Neuronal stem cell (in vitro differentiated cells): ENCODE measurements at regions not wholly inside any gene's neighbourhood (a gene's known extent, or its start where the extent isn't known, plus 50 kb on each side); places are given as distances from the start of the nearest gene placed in this dataset.

Experiments used
- DNase-seq: peaks from one replicate; pipeline ENCODE4 v3.0.0-alpha.2; 2013; ENCODE audit warnings: low spot score
- H2AFZ ChIP-seq: one replicate; pipeline ENCODE4 v1.6.1; 2013; ENCODE audit warnings: mild to moderate bottlenecking, low read length, inconsistent platforms
- H2AK5ac ChIP-seq: 2 replicates; pipeline ENCODE4 v1.6.1; 2013; ENCODE audit warnings: low read depth, mild to moderate bottlenecking, inconsistent platforms, low read length, moderate library complexity, mixed read lengths
- H2BK120ac ChIP-seq: 2 replicates; pipeline ENCODE4 v1.6.1; 2013; ENCODE audit warnings: low read depth, mild to moderate bottlenecking, inconsistent platforms, low read length, moderate library complexity, mixed read lengths
- H2BK12ac ChIP-seq: one replicate; pipeline ENCODE4 v1.6.1; 2013; ENCODE audit warnings: low read length, inconsistent platforms
- H2BK15ac ChIP-seq: 2 replicates; pipeline ENCODE4 v1.6.1; 2013; ENCODE audit warnings: mild to moderate bottlenecking, low read length, inconsistent platforms, mixed read lengths
- H2BK5ac ChIP-seq: one replicate; pipeline ENCODE4 v1.6.1; 2013; ENCODE audit warnings: inconsistent platforms, mild to moderate bottlenecking, low read length, moderate library complexity
- H3K14ac ChIP-seq: one replicate; pipeline ENCODE4 v1.6.1; 2013; ENCODE audit warnings: low read length, inconsistent platforms
- H3K18ac ChIP-seq: 2 replicates; pipeline ENCODE4 v1.6.1; 2013; ENCODE audit warnings: low read length, inconsistent platforms
- H3K23ac ChIP-seq: 2 replicates; pipeline ENCODE4 v1.6.1; 2013; ENCODE audit warnings: low read depth, mild to moderate bottlenecking, mixed read lengths, low read length, inconsistent platforms; ENCODE audit not compliant: poor library complexity
- H3K27ac ChIP-seq: replicated peaks from 3 replicates; pipeline ENCODE4 v1.5.1; 2013; ENCODE audit warnings: low read length, inconsistent platforms
- H3K27me3 ChIP-seq, 3 experiments: 2 replicates each; pipeline ENCODE4 v1.6.1; 2013; ENCODE audit warnings: low read length in 3 of 3, mild to moderate bottlenecking in 2 of 3, inconsistent platforms in 1 of 3, low read depth in 1 of 3, mixed read lengths in 1 of 3, moderate library complexity in 1 of 3; ENCODE audit not compliant: control insufficient read depth in 3 of 3, insufficient read depth in 3 of 3
- H3K36me3 ChIP-seq, 2 donors: replicated peaks in 1 of 2; 2 replicates each; pipeline ENCODE4 v1.6.1; 2013; ENCODE audit warnings: low read length in 2 of 2; ENCODE audit not compliant: control insufficient read depth in 2 of 2, insufficient read depth in 2 of 2
- H3K4ac ChIP-seq: 2 replicates; pipeline ENCODE4 v1.6.1; 2013; ENCODE audit warnings: inconsistent platforms, mild to moderate bottlenecking, low read length, moderate library complexity
- H3K4me1 ChIP-seq, 2 donors: 1 replicate in 1 of 2; 2 replicates in 1 of 2; pipeline ENCODE4 v1.6.1; 2013; ENCODE audit warnings: low read length in 2 of 2, low read depth in 1 of 2; ENCODE audit not compliant: control insufficient read depth in 2 of 2, insufficient read depth in 1 of 2
- H3K4me2 ChIP-seq: one replicate; pipeline ENCODE4 v1.6.1; 2013; ENCODE audit warnings: mild to moderate bottlenecking, low read length, inconsistent platforms; ENCODE audit not compliant: insufficient read depth, poor library complexity, severe bottlenecking
- H3K4me3 ChIP-seq, 2 donors: 2 replicates each; pipeline ENCODE4 v1.5.1; 2013; ENCODE audit warnings: low read length in 2 of 2, mild to moderate bottlenecking in 2 of 2, inconsistent platforms in 1 of 2, moderate library complexity in 1 of 2
- H3K79me1 ChIP-seq: one replicate; pipeline ENCODE4 v1.6.1; 2013; ENCODE audit warnings: low read depth, mild to moderate bottlenecking, inconsistent platforms, low read length, moderate library complexity
- H3K9ac ChIP-seq: one replicate; pipeline ENCODE4 v1.6.1; 2013; ENCODE audit warnings: mild to moderate bottlenecking, low read depth, low read length, inconsistent platforms; ENCODE audit not compliant: poor library complexity
- H3K9me3 ChIP-seq, 2 donors: replicated peaks in 1 of 2; 2 replicates each; pipeline versions ENCODE3 to v1.6.1; 2013; ENCODE audit warnings: low read length in 2 of 2, mild to moderate bottlenecking in 2 of 2, inconsistent platforms in 1 of 2, low read depth in 1 of 2, mixed read lengths in 1 of 2, moderate library complexity in 1 of 2; ENCODE audit not compliant: control insufficient read depth in 2 of 2, insufficient read depth in 1 of 2
- H4K8ac ChIP-seq: one replicate; pipeline ENCODE4 v1.6.1; 2013; ENCODE audit warnings: low read depth, mild to moderate bottlenecking, inconsistent platforms, low read length, moderate library complexity
- H4K91ac ChIP-seq: one replicate; pipeline ENCODE4 v1.6.1; 2013; ENCODE audit warnings: low read length, low read depth, mild to moderate bottlenecking, inconsistent platforms; ENCODE audit not compliant: poor library complexity
- WGBS, 2 donors: extraction: QIAGEN DNeasy Blood & Tissue Kit; methylation state at CpG; one replicate each; pipeline ENCODE4 v1.1.7; 2013; ENCODE audit warnings: missing lambda C conversion rate in 2 of 2, mixed read lengths in 1 of 2; ENCODE audit not compliant: insufficient read length in 2 of 2, insufficient replicate concordance in 1 of 2; ENCODE audit errors: extremely low coverage in 2 of 2; 5-methylcytosine and 5-hydroxymethylcytosine counted together

- H4K8ac ChIP-seq = no peak overlapping the region
- no peak for DNase-seq
- WGBS, 2 donors = no CpG with 5 or more reads among the region's 2 CpGs
Observed at GRCh38 chr14:48350971-48351370, 675.6 kb upstream of the MDGA2 start.

DNA sequence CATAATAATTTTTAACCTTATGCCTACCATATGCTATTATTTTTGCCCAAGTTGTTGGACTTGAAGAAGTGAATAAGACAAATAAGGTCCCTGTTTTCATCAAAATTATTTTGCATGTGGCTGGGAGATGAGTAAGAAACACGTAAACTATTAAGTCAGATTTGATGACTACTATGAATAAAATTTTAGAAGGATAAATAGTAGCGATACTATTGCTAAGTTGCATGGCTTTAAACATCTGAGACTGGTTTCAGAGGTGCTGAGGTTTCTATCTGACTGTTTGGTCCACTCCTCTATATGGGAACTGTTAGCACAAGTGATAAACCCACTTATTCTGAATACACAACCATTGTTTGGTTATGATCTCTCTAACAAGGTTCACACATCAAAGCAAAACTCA, 674.3 kb upstream of the MDGA2 start:
- no peaks in the 10 kb centered on the region for H3K4me1 ChIP-seq
- no peak overlapping the region for H3K4me3 ChIP-seq
- no peaks in the 10 kb centered on the region for H3K9me3 ChIP-seq
- H2BK12ac ChIP-seq = no peak overlapping the region
- no peak overlapping the region for H3K9ac ChIP-seq
- H2AK5ac ChIP-seq = no peak overlapping the region
- no CpG with 5 or more reads among the region's 2 CpGs for WGBS, 2 donors
- no peaks in the 10 kb centered on the region for H3K27me3 ChIP-seq
- H4K91ac ChIP-seq = no peak overlapping the region
- H2BK5ac ChIP-seq = no peak overlapping the region
- no peak overlapping the region for H3K4me2 ChIP-seq
- DNase-seq = no peak
- no peak overlapping the region for H3K18ac ChIP-seq
- no peaks in the 10 kb centered on the region for H3K79me1 ChIP-seq
- no peak overlapping the region for H3K14ac ChIP-seq
- no peak overlapping the region for H3K23ac ChIP-seq
- H4K8ac ChIP-seq = no peak overlapping the region
- no peak overlapping the region for H2BK120ac ChIP-seq
- H3K27ac ChIP-seq = no peak overlapping the region
- no peak overlapping the region for H3K4ac ChIP-seq
- no peak overlapping the region for H2AFZ ChIP-seq
- H3K36me3 ChIP-seq = no peaks in the 10 kb centered on the region
- H2BK15ac ChIP-seq = no peak overlapping the region

More at GRCh38 chr14:48350971-48351370, 675.6 kb upstream of the MDGA2 start:
- Histone ChIP-seq H2BK5ac (no peak overlapping the region), H3K4me2 (no peak overlapping the region), H3K27me3 (no peaks in the 10 kb centered on the region), H3K18ac (no peak overlapping the region), H3K79me1 (no peaks in the 10 kb centered on the region), H2BK15ac (no peak overlapping the region), H2AFZ (no peak overlapping the region), H2BK120ac (no peak overlapping the region), H2BK12ac (no peak overlapping the region), H2AK5ac (no peak overlapping the region), H3K23ac (no peak overlapping the region), H3K14ac (no peak overlapping the region), H3K9me3 (no peaks in the 10 kb centered on the region), H3K4me1 (no peaks in the 10 kb centered on the region), H3K4ac (no peak overlapping the region), H4K91ac (no peak overlapping the region), H3K27ac (no peak overlapping the region), H3K9ac (no peak overlapping the region), H3K36me3 (no peaks in the 10 kb centered on the region), H3K4me3 (no peak overlapping the region)

- H3K4ac ChIP-seq = no peak overlapping the region
- H3K36me3 ChIP-seq = no peaks in the 10 kb centered on the region
- H2BK120ac ChIP-seq = no peak overlapping the region
- no peak overlapping the region for H2AFZ ChIP-seq
- no peak overlapping the region for H2BK15ac ChIP-seq
- no peak overlapping the region for H2AK5ac ChIP-seq
- no peak overlapping the region for H3K27ac ChIP-seq
- no peak overlapping the region for H2BK5ac ChIP-seq
- no peaks in the 10 kb centered on the region for H3K9me3 ChIP-seq
- H3K27me3 ChIP-seq = no peaks in the 10 kb centered on the region
- H3K18ac ChIP-seq = no peak overlapping the region
- H3K4me2 ChIP-seq = no peak overlapping the region
- H2BK12ac ChIP-seq = no peak overlapping the region
- no peak overlapping the region for H3K4me3 ChIP-seq
- no peak overlapping the region for H3K23ac ChIP-seq
- H3K4me1 ChIP-seq = no peaks in the 10 kb centered on the region
- no peak overlapping the region for H4K91ac ChIP-seq
- H3K9ac ChIP-seq = no peak overlapping the region
- WGBS, 2 donors = no CpG with 5 or more reads among the region's 1 CpG
- no peak overlapping the region for H3K14ac ChIP-seq
- no peaks in the 10 kb centered on the region for H3K79me1 ChIP-seq
- no peak for DNase-seq
- no peak overlapping the region for H4K8ac ChIP-seq
Observed at GRCh38 chr14:48341069-48341468, 665.7 kb upstream of the MDGA2 start.

DNA sequence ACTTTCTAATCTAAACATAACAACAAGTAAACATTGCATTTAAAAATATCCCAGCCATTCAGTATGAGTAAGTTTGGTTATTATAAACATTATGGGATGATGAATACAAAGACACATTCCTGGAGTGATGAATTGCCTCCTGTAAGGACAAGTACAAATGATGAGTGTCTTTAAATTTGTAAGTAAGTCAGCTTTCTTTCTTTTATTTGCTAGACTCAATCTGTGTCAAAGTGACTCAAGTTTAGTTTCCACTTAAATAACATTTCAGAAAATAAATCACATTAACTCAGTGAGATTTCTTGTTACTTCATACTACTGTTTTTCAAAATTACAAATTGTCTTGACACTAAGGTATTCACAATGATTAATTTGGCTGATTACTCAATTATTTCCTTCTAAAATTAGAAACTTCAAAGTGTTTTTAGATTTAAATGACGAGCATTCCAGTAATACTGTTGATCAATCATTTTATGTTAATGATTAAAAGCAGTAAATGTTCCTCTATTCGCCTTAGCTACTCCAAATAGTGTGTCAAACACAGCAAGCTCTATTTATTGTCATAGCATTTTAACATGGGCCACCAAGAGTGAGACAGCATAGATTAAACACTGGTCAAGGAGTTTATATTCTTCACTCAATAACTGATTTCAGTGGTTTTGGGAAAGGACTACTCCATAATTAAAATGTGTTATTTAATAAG, 658.0 kb upstream of the MDGA2 start:
- no CpG with 5 or more reads among the region's 2 CpGs for WGBS, 2 donors
- no peak overlapping the region for H3K4me2 ChIP-seq
- no peaks in the 10 kb centered on the region for H3K9me3 ChIP-seq
- H3K4me3 ChIP-seq = no peak overlapping the region
- H3K79me1 ChIP-seq = no peaks in the 10 kb centered on the region
- H3K18ac ChIP-seq = no peak overlapping the region
- no peak overlapping the region for H2BK5ac ChIP-seq
- H3K4me1 ChIP-seq = no peaks in the 10 kb centered on the region
- no peak overlapping the region for H2BK12ac ChIP-seq
- no peak overlapping the region for H3K23ac ChIP-seq
- no peaks in the 10 kb centered on the region for H3K27me3 ChIP-seq
- H2AFZ ChIP-seq = no peak overlapping the region
- H3K4ac ChIP-seq = no peak overlapping the region
- no peak for DNase-seq
- H2AK5ac ChIP-seq = no peak overlapping the region
- H4K91ac ChIP-seq = no peak overlapping the region
- no peak overlapping the region for H4K8ac ChIP-seq
- H3K9ac ChIP-seq = no peak overlapping the region
- H2BK15ac ChIP-seq = no peak overlapping the region
- no peak overlapping the region for H3K27ac ChIP-seq
- H2BK120ac ChIP-seq = no peak overlapping the region
- no peak overlapping the region for H3K14ac ChIP-seq
- H3K36me3 ChIP-seq = no peaks in the 10 kb centered on the region
